OCI-LY3 (cell line): ENCODE measurements at regions not wholly inside any gene's neighbourhood (a gene's known extent, or its start where the extent isn't known, plus 50 kb on each side); places are given as distances from the start of the nearest gene placed in this dataset.
A peak's percentile ranks its signal among the peaks of the same experiment; 100 is the strongest.

ENCODE experiments used
- H2AFZ ChIP-seq: fragments of 200-600, 300-600 bp; shearing (Covaris generic); 2 replicates; pipeline ENCODE4 v1.6.0; 2014; ENCODE audit warnings: antibody characterized with exemption, low read depth, low read length
- H3K27ac ChIP-seq: fragments of 200-600, 300-600 bp; sonication (generic); 2 replicates; pipeline ENCODE4 v1.5.1; 2014; ENCODE audit warnings: mild to moderate bottlenecking, low read length, moderate library complexity, mixed read lengths
- H3K27me3 ChIP-seq: fragments of 200-600, 300-600 bp; sonication (generic); 2 replicates; pipeline ENCODE4 v1.6.1; 2014; ENCODE audit warnings: low read depth, low read length, mixed read lengths
- H3K36me3 ChIP-seq: fragments of 200-600, 300-600 bp; sonication (generic); replicated peaks from 2 replicates; pipeline ENCODE3; 2014; ENCODE audit warnings: low read depth, low read length, mixed read lengths
- H3K4me1 ChIP-seq: fragments of 300-600, 200-600 bp; sonication (generic); 2 replicates; pipeline ENCODE4 v1.6.1; 2014; ENCODE audit warnings: low read length, mixed read lengths
- H3K4me2 ChIP-seq: fragments of 200-600, 300-600 bp; sonication (generic); 2 replicates; pipeline ENCODE4 v1.6.1; 2014; ENCODE audit warnings: low read length, mixed read lengths
- H3K4me3 ChIP-seq: fragments of 300-600, 200-600 bp; sonication (generic); 2 replicates; pipeline ENCODE4 v1.5.1; 2014; ENCODE audit warnings: antibody characterized with exemption, mild to moderate bottlenecking, low read length, moderate library complexity
- H3K79me2 ChIP-seq: fragments of 300-600, 200-600 bp; shearing (Covaris generic); 2 replicates; pipeline ENCODE4 v1.6.1; 2014; ENCODE audit warnings: mild to moderate bottlenecking, low read length, mixed read lengths
- H3K9ac ChIP-seq: fragments of 300-600, 200-600 bp; shearing (Covaris generic); 2 replicates; pipeline ENCODE4 v1.6.0; 2014; ENCODE audit warnings: mild to moderate bottlenecking, low read length, moderate library complexity
- H3K9me3 ChIP-seq: fragments of 200-600, 300-600 bp; shearing (Covaris generic); 2 replicates; pipeline ENCODE4 v1.6.1; 2014; ENCODE audit warnings: low read length, mixed read lengths; ENCODE audit not compliant: insufficient read depth
- H4K20me1 ChIP-seq: fragments of 200-600, 300-600 bp; sonication (generic); 2 replicates; pipeline ENCODE4 v1.6.1; 2016; ENCODE audit warnings: low read length, mixed read lengths; ENCODE audit not compliant: insufficient read depth
- EZH2phosphoT487 ChIP-seq: fragments of 200-600 bp; shearing (Covaris generic); IDR thresholded peaks from 2 replicates; pipeline ENCODE4 v1.6.1; 2018; ENCODE audit warnings: antibody characterized with exemption, mixed run types, low read depth
- TF ChIP-seq, protein P1 (sequence below): fragments of 200-600, 300-600 bp; sonication (generic); IDR thresholded peaks from 2 replicates; pipeline ENCODE4 v1.5.1; 2014; ENCODE audit warnings: antibody characterized with exemption, low read length, low read depth

GRCh38 chr11:119479685-119480275, 56.8 kb upstream of the THY1 start:
- Histone ChIP-seq H3K4me2 (no peak overlapping the region), H3K27me3 (peaks cover 11% of the 10 kb centered on the region; the same call in 1 of the 2 replicates)
- TF ChIP-seq, protein P1, sequence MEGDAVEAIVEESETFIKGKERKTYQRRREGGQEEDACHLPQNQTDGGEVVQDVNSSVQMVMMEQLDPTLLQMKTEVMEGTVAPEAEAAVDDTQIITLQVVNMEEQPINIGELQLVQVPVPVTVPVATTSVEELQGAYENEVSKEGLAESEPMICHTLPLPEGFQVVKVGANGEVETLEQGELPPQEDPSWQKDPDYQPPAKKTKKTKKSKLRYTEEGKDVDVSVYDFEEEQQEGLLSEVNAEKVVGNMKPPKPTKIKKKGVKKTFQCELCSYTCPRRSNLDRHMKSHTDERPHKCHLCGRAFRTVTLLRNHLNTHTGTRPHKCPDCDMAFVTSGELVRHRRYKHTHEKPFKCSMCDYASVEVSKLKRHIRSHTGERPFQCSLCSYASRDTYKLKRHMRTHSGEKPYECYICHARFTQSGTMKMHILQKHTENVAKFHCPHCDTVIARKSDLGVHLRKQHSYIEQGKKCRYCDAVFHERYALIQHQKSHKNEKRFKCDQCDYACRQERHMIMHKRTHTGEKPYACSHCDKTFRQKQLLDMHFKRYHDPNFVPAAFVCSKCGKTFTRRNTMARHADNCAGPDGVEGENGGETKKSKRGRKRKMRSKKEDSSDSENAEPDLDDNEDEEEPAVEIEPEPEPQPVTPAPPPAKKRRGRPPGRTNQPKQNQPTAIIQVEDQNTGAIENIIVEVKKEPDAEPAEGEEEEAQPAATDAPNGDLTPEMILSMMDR = peak; percentile 40
- TF ChIP-seq EZH2phosphoT487 = no peak

DNA sequence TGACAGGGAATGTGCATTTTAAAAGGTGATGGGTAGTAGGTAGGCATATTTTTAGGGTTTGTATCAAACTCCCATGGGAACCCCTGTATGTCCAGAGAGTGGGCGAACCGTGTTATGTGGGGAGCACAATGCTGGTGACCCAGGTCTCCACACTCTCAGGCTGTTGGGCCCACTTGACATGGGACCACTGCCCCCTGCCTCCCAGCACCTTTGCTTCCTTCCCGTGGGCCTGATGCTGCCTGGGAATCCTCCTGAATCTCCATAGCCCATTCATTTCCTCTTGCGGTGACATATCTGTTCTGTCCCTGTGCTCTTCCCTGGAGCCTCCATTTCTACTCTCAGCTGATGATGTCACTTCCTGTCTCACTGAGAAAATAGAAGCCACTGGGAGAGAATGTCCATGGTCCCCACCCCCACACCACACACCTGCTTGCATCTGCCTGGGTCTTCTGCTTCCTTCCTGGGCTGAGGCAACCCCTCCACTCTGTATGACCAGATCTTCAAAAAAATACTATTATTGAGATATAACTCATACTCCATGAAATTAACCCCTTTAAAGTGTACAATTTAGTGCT, 55.8 kb upstream of the THY1 start:
- Histone ChIP-seq H3K4me1 (peaks cover 13% of the 10 kb centered on the region), H3K9ac (no peak overlapping the region), H3K36me3 (no peaks in the 10 kb centered on the region), H2AFZ (no peak overlapping the region), H3K27me3 (peaks cover 11% of the 10 kb centered on the region; the same call in 1 of the 2 replicates), H3K4me2 (no peak overlapping the region), H3K9me3 (no peaks in the 10 kb centered on the region), H3K27ac (no peak overlapping the region), H3K79me2 (no peaks in the 10 kb centered on the region), H3K4me3 (no peak overlapping the region), H4K20me1 (no peaks in the 10 kb centered on the region)
- TF ChIP-seq EZH2phosphoT487 = no peak
- TF ChIP-seq, protein P1 = no peak

More at GRCh38 chr11:119479685-119480275, 56.8 kb upstream of the THY1 start:
- Histone ChIP-seq H3K27ac (no peak overlapping the region), H3K4me3 (no peak overlapping the region), H3K9me3 (no peaks in the 10 kb centered on the region), H3K9ac (no peak overlapping the region), H4K20me1 (no peaks in the 10 kb centered on the region), H3K4me1 (peaks cover 20% of the 10 kb centered on the region), H3K79me2 (no peaks in the 10 kb centered on the region), H2AFZ (no peak overlapping the region), H3K36me3 (no peaks in the 10 kb centered on the region)

GRCh38 chr11:119476666-119477331, 53.8 kb upstream of the THY1 start:
- H3K9ac ChIP-seq = no peak overlapping the region
- no peak overlapping the region for H3K27ac ChIP-seq
- peaks cover 22% of the 10 kb centered on the region for H3K4me1 ChIP-seq
- H4K20me1 ChIP-seq = no peaks in the 10 kb centered on the region
- H2AFZ ChIP-seq = no peak overlapping the region
- H3K4me2 ChIP-seq = no peak overlapping the region
- H3K36me3 ChIP-seq = no peaks in the 10 kb centered on the region
- peaks cover 11% of the 10 kb centered on the region; the same call in 1 of the 2 replicates for H3K27me3 ChIP-seq
- no peaks in the 10 kb centered on the region for H3K9me3 ChIP-seq
- no peak overlapping the region for H3K4me3 ChIP-seq
- no peaks in the 10 kb centered on the region for H3K79me2 ChIP-seq
- no peak for TF ChIP-seq EZH2phosphoT487
- TF ChIP-seq, protein P1 = no peak

DNA sequence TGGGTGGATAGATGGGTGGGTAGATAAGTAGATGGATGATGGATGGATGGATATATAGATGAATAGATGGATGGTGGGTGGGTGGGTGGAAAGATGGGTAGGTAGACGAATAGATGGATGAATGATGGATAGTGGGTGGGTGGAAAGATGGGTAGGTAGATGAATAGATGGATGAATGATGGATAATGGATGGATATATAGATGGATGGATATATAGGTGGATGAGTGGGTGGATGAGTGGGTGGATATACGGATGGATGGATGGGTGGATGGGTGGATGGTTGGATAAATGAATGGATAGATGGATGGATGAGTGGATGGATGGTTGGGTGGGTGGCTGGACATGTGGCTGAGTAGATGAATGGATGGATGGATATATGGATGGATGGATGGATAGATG, 53.1 kb upstream of the THY1 start:
- Histone ChIP-seq H3K9ac (no peak overlapping the region), H3K4me3 (no peak overlapping the region)

More for the DNA sequence above, 53.1 kb upstream of the THY1 start:
- Histone ChIP-seq H3K27ac (no peak overlapping the region), H4K20me1 (no peaks in the 10 kb centered on the region), H3K9me3 (no peaks in the 10 kb centered on the region), H3K79me2 (no peaks in the 10 kb centered on the region), H2AFZ (no peak overlapping the region), H3K4me2 (no peak overlapping the region), H3K27me3 (peaks cover 11% of the 10 kb centered on the region; the same call in 1 of the 2 replicates), H3K4me1 (peaks cover 19% of the 10 kb centered on the region), H3K36me3 (no peaks in the 10 kb centered on the region)
- TF ChIP-seq EZH2phosphoT487 = no peak
- TF ChIP-seq, protein P1 = no peak
